Psoas muscle (tissue), 7 donors: ENCODE measurements at regions not wholly inside any gene's neighbourhood (a gene's known extent, or its start where the extent isn't known, plus 50 kb on each side); places are given as distances from the start of the nearest gene placed in this dataset.

ENCODE experiments used
- ATAC-seq, 4 donors: fragments of 200-7000 bp; cut with Tn5 transposase; one replicate each; pipeline ENCODE4 v1.9.1; 2020; ENCODE audit warnings: moderate library complexity in 3 of 4, mild to moderate bottlenecking in 2 of 4
- DNase-seq, 2 donors: peaks; one replicate each; pipeline ENCODE4 v3.0.0-alpha.2; 2020
- H3K27ac ChIP-seq: fragments of 200-600 bp; one replicate; pipeline ENCODE4 v1.8.0; 2022
- H3K27me3 ChIP-seq, 3 donors: fragments of 200-600 bp in 1 of 3; one replicate each; pipeline versions ENCODE4 v1.6.1 to v1.8.0; 2013 to 2022; ENCODE audit warnings: low read length in 2 of 3, mild to moderate bottlenecking in 2 of 3, moderate library complexity in 1 of 3; ENCODE audit not compliant: insufficient read depth in 3 of 3
- H3K36me3 ChIP-seq, 2 donors: fragments of 200-600 bp in 1 of 2; one replicate each; pipeline versions ENCODE4 v1.6.1 to v1.8.0; 2013 to 2022; ENCODE audit warnings: low read depth in 1 of 2, mild to moderate bottlenecking in 1 of 2, moderate library complexity in 1 of 2; ENCODE audit not compliant: insufficient read depth in 1 of 2
- H3K4me1 ChIP-seq: fragments of 200-600 bp; one replicate; pipeline ENCODE4 v1.8.0; 2022
- H3K4me3 ChIP-seq: fragments of 200-600 bp; one replicate; pipeline ENCODE4 v1.8.0; 2022; ENCODE audit warnings: mild to moderate bottlenecking
- H3K9me3 ChIP-seq: fragments of 200-600 bp; one replicate; pipeline ENCODE4 v1.8.0; 2022
- WGBS, 3 donors: extraction: QIAGEN DNeasy Blood & Tissue Kit; methylation state at CpG; one replicate each; pipeline versions ENCODE4 v1.1.6 to v1.1.7; 2013; 5-methylcytosine and 5-hydroxymethylcytosine counted together
- intact Hi-C, 2 donors: fragments of 100-400 bp; cut with DNase I; formaldehyde crosslinking; loops; one replicate each; pipeline versions ENCODE4 v1.11.0 to v1.14.2; 2022
- TF ChIP-seq, protein P1 (sequence below): fragments of 200-600 bp; IDR thresholded peaks from one replicate; pipeline ENCODE4 v1.8.0; 2022; ENCODE audit warnings: antibody characterized with exemption
- donor health status: healthy with polysubstance abuse.
- donor health status: DM: no; HTN: no; CAD: no; lungs with moderate emphysema.
- donor health status: Bipolar disorder and iron deficiency.
- donor health status: healthy.
- donor health status: DM: yes; HTN: yes; CAD: no.
- donor health status: DM: no; HTN: no; CAD: no.
- donor health status: DM: yes; HTN: yes; CAD: no.

DNA sequence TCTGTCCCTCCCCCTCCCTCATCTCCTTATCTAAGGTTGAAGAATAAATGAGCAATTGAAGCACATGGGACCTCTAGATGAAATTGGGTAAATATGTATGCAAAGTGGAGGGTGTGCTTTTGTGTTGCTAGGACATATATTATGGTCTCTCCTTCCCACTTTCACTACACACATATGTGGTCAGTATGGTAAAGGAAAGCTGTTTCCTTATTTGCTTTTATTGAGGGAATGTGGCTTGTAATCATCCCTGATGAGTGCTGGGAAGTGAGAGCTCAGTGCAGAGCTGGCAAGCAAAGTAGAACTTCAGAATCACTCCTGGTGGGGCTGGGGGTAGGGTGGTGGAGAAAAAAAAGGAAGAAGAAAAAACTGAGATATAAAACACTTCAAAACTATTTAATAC lies 189.9 kb upstream of the ATP5MC3 start:
- peaks cover 0 to 8% (median 8%) of the 10 kb centered on the region in 3 donors for H3K27me3 ChIP-seq
- no peak for DNase-seq
- peaks cover 4% of the 10 kb centered on the region for H3K4me1 ChIP-seq
- TF ChIP-seq, protein P1, sequence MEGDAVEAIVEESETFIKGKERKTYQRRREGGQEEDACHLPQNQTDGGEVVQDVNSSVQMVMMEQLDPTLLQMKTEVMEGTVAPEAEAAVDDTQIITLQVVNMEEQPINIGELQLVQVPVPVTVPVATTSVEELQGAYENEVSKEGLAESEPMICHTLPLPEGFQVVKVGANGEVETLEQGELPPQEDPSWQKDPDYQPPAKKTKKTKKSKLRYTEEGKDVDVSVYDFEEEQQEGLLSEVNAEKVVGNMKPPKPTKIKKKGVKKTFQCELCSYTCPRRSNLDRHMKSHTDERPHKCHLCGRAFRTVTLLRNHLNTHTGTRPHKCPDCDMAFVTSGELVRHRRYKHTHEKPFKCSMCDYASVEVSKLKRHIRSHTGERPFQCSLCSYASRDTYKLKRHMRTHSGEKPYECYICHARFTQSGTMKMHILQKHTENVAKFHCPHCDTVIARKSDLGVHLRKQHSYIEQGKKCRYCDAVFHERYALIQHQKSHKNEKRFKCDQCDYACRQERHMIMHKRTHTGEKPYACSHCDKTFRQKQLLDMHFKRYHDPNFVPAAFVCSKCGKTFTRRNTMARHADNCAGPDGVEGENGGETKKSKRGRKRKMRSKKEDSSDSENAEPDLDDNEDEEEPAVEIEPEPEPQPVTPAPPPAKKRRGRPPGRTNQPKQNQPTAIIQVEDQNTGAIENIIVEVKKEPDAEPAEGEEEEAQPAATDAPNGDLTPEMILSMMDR = no peak
- no peak overlapping the region for H3K4me3 ChIP-seq
- H3K27ac ChIP-seq = no peak overlapping the region
- no peaks in the 10 kb centered on the region for H3K36me3 ChIP-seq
- no peak for ATAC-seq
- intact Hi-C loops = no loop called here
- no peaks in the 10 kb centered on the region for H3K9me3 ChIP-seq

DNA sequence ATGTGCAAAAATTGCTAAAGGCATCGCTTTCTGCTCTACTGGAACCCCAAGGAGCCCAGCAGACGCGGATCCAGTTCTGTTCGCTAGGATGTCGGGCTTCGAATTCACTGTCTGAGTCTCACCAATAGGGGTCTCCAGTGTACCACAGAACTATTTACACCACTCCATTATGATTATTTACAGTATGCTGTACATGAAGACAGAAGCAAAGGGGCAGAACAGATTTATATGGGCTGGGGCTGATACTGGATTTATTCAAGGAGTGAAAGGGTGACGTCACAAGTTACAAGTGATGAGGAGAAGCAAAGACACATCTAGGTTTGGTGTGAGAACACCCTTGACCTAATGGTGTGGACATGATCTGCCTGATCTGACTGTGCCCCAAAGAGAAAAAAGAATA lies 185.3 kb upstream of the ATP5MC3 start:
- DNase-seq = no peak

DNA sequence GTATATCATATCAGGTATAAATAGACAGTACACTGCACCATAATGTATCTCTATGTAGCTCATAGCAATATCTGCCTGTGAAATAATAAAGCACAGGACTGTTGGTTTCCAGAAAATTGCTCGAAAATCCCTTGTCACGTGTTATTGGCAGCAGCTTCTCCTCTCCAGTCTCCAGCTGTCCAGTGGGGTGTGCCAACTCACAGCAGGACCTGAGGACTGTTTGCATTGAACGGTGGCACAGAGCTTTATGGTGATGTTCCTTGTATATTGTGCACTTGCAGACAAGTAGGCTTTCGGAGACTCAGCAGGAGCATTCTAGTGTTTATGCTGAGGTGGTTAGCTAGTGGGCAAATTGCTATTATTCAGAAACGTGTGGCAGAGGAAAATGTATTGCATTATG lies 182.2 kb upstream of the ATP5MC3 start:
- Histone ChIP-seq H3K9me3 (no peaks in the 10 kb centered on the region), H3K36me3 (no peaks in the 10 kb centered on the region), H3K27ac (no peak overlapping the region), H3K4me3 (no peak overlapping the region), H3K4me1 (no peaks in the 10 kb centered on the region), H3K27me3 (peaks cover 0 to 8% (median 2%) of the 10 kb centered on the region in 3 donors)
- no peak for ATAC-seq
- TF ChIP-seq, protein P1 = no peak
- intact Hi-C loops = no loop called here
- 27 to 33% (median 30%) methylated on average over 5 of the region's 5 CpGs for WGBS, 3 donors
- DNase-seq = no peak

More for the DNA sequence above, 185.3 kb upstream of the ATP5MC3 start:
- no peaks in the 10 kb centered on the region for H3K36me3 ChIP-seq
- H3K27ac ChIP-seq = no peak overlapping the region
- H3K27me3 ChIP-seq = peaks cover 0 to 8% (median 8%) of the 10 kb centered on the region in 3 donors
- no peaks in the 10 kb centered on the region for H3K9me3 ChIP-seq
- H3K4me1 ChIP-seq = no peaks in the 10 kb centered on the region
- no peak overlapping the region for H3K4me3 ChIP-seq
- peak in 3 of 4 donors; percentile 42 to 62 (median 61) for ATAC-seq
- intact Hi-C loops = loop anchor here (5.0 kb wide), 1 partner anchor 720 kb away; no protein-coding TSS in a partner anchor
- WGBS, 3 donors = 17 to 23% (median 19%) methylated on average over 7 of the region's 7 CpGs
- TF ChIP-seq, protein P1 = peak; percentile 72

DNA sequence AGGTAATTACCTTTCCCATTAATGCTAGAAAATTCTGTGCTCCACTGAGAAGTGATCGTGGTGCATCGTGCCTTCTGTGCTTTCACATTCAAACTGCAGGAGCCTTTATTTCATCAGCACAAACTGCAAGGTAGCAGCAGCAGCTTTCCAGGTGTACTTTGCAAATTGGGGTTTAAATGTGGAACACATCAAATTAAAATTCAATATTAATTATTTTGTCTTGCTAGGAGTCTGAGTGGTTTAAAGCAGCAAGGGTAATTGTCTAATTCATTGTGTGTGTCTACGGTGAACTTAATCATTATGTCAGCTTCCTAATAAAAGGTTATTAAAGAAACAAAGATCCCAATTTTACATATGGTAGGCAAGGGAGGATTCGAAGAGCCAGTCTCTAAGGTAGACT lies 180.8 kb upstream of the ATP5MC3 start:
- Histone ChIP-seq H3K9me3 (no peaks in the 10 kb centered on the region), H3K36me3 (no peaks in the 10 kb centered on the region), H3K27ac (no peak overlapping the region), H3K4me1 (no peaks in the 10 kb centered on the region), H3K27me3 (peaks cover 0 to 5% (median 0%) of the 10 kb centered on the region in 3 donors), H3K4me3 (no peak overlapping the region)
- DNase-seq (no peak), ATAC-seq (no peak)
- TF ChIP-seq, protein P1 = no peak
- WGBS, 3 donors = 91 to 93% (median 93%) methylated on average over 4 of the region's 4 CpGs
- intact Hi-C loops = no loop called here

DNA sequence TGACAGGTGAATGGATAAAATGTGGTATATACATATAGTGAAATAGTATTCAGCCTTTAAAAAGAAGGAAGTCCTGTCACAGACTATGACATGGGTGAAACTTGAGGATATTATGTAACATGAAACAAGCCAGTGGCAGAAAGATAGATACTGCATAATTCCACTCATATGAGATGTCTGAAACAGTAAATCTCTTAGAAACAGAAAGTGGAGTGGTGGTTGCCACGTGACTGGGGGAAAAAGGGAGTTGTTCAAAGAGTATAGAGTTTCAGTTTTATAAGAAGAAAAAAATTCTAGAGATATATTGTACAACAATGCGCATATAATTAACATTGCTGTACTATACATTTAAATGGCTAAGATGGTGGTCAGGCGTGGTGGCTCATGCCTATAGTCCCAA lies 178.2 kb upstream of the ATP5MC3 start:
- TF ChIP-seq, protein P1 = no peak
- ATAC-seq = no peak
- Histone ChIP-seq H3K27ac (no peak overlapping the region), H3K4me1 (no peaks in the 10 kb centered on the region), H3K9me3 (no peaks in the 10 kb centered on the region), H3K36me3 (no peaks in the 10 kb centered on the region), H3K27me3 (peaks cover 0 to 5% (median 0%) of the 10 kb centered on the region in 3 donors), H3K4me3 (no peak overlapping the region)
- intact Hi-C loops = no loop called here
- 73 to 80% (median 78%) methylated on average over 3 of the region's 3 CpGs for WGBS, 3 donors
- DNase-seq = no peak
